C4-2B (cell line): ENCODE measurements at regions not wholly inside any gene's neighbourhood (a gene's known extent, or its start where the extent isn't known, plus 50 kb on each side); places are given as distances from the start of the nearest gene placed in this dataset.

Experiments
- ZFX ChIP-seq: fragments of 450-650 bp; IDR thresholded peaks from 2 replicates; pipeline ENCODE4 v1.6.1; 2017
- TF ChIP-seq, protein P1 (sequence below): fragments of 450-650 bp; conservative IDR thresholded peaks from 2 replicates; pipeline ENCODE4 v1.5.1; 2017; ENCODE audit warnings: mild to moderate bottlenecking

DNA sequence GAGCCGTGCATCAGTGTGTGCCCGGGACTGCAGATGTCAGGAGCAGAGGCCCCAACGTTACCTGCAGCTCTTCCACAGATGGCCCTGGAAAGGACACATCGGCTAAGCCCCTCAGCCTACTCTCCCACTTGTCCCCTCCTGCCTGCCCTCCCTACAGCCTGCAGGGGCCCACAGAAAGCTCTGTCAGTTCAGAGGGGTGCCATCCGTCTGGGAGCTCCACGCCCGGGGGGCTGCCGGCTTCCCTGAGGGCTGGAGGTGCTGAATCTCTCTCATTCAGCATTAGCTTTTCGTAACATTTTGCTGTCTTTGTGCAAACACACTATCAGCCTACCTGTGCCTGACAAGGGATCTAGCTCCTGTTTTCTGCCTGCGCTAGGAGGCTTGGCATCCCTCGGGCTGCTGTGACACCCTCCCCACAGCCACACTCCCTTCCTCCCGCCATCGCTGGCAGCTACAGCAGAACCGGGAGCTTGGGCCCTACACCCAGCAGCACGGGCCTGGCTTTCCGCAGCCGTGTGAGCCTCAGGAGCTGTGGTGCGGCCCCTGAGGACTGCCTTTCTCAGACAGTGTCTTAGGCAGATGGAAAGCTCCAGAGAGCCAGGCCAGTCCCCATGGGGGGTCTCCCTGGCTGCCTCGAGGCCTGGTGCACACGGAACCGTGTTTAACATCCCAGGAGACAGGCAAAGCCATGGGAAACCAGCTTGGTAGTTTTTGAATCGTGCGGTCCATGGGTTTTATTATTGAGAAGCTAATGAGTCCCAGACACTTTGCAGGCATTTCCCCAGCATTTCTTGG is 198.3 kb upstream of the B3GAT1 start:
- TF ChIP-seq, protein P1, sequence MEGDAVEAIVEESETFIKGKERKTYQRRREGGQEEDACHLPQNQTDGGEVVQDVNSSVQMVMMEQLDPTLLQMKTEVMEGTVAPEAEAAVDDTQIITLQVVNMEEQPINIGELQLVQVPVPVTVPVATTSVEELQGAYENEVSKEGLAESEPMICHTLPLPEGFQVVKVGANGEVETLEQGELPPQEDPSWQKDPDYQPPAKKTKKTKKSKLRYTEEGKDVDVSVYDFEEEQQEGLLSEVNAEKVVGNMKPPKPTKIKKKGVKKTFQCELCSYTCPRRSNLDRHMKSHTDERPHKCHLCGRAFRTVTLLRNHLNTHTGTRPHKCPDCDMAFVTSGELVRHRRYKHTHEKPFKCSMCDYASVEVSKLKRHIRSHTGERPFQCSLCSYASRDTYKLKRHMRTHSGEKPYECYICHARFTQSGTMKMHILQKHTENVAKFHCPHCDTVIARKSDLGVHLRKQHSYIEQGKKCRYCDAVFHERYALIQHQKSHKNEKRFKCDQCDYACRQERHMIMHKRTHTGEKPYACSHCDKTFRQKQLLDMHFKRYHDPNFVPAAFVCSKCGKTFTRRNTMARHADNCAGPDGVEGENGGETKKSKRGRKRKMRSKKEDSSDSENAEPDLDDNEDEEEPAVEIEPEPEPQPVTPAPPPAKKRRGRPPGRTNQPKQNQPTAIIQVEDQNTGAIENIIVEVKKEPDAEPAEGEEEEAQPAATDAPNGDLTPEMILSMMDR: no peak
- no peak for TF ChIP-seq ZFX
